ENCODE measurements at regions not wholly inside any gene's neighbourhood (a gene's known extent, or its start where the extent isn't known, plus 50 kb on each side); places are given as distances from the start of the nearest gene placed in this dataset.
"Not testable (repeated sequence)": the region's sequence is repeated elsewhere in the genome, so short reads cannot be mapped to it uniquely, and the experiment has no call there.

DNA sequence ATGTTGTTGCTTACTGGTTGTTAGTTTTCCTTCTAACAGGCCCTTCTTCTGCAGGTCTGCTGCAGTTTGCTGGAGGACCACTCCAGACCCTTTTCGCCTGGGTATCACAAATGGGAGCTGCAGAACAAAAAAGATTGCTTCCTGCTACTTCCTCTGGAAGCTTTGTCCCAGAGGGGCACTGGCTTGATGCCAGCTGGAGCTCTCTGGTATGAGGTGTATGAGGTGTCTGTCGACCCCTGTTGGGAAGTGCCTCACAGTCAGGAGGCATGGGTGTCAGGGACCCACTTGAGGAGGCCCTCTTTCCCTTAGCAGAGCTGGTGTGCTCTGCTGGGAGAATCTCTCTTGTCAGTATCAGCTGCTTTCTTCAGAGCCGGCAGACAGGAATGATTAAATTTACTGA is 127.4 kb upstream of the EDA2R start:
- WGBS, 2 donors = 42 to 51% methylated on average over 2 to 3 of the region's 3 CpGs
- Histone ChIP-seq H3K27ac (no peak overlapping the region), H3K27me3 (no peaks in the 10 kb centered on the region), H3K36me3 (replicated peaks in 1 of 2; ENCODE audit: insufficient read depth in 1 of 2, low read depth in 2 of 2) (no peaks in the 10 kb centered on the region), H3K9me3 (no peaks in the 10 kb centered on the region), H3K4me1 (no peaks in the 10 kb centered on the region), H3K4me3 (no peak overlapping the region)
- intact Hi-C loops (cut with DNase I) = no loop called here
- no peak for DNase-seq
- TF ChIP-seq, protein P1, sequence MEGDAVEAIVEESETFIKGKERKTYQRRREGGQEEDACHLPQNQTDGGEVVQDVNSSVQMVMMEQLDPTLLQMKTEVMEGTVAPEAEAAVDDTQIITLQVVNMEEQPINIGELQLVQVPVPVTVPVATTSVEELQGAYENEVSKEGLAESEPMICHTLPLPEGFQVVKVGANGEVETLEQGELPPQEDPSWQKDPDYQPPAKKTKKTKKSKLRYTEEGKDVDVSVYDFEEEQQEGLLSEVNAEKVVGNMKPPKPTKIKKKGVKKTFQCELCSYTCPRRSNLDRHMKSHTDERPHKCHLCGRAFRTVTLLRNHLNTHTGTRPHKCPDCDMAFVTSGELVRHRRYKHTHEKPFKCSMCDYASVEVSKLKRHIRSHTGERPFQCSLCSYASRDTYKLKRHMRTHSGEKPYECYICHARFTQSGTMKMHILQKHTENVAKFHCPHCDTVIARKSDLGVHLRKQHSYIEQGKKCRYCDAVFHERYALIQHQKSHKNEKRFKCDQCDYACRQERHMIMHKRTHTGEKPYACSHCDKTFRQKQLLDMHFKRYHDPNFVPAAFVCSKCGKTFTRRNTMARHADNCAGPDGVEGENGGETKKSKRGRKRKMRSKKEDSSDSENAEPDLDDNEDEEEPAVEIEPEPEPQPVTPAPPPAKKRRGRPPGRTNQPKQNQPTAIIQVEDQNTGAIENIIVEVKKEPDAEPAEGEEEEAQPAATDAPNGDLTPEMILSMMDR (IDR thresholded peaks at IDR 0.05) = no peak
- TF ChIP-seq POLR2A (IDR thresholded peaks at IDR 0.05) = no peak
- ATAC-seq = no peak

DNA sequence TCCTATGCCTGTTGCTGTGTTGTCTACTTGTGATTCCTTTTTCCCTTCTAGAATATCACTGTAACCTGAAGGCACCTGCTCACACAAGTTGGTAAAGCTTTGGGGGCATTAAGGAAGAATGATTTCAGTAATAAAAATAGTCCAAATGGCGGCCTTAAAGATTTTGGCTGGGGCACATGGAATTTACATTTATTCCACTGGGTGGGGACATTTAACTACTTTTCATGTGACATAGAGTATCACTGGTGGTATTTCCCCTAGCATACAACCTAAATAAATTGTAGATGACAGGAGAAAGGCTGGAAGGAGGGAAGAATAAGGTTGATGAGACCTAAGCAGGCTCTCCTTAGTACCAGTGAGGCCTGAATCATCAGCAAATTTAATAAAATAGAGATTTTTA is 121.8 kb upstream of the EDA2R start:
- 59 to 64% methylated on average over 1 of the region's 1 CpG for WGBS, 2 donors
- no peak for DNase-seq
- Histone ChIP-seq H3K36me3 (replicated peaks in 1 of 2; ENCODE audit: insufficient read depth in 1 of 2, low read depth in 2 of 2) (no peaks in the 10 kb centered on the region), H3K4me1 (no peaks in the 10 kb centered on the region), H3K9me3 (no peaks in the 10 kb centered on the region), H3K27ac (no peak overlapping the region), H3K4me3 (no peak overlapping the region), H3K27me3 (no peaks in the 10 kb centered on the region)
- TF ChIP-seq, protein P1 (IDR thresholded peaks at IDR 0.05) = no peak
- TF ChIP-seq POLR2A (IDR thresholded peaks at IDR 0.05) = no peak
- intact Hi-C loops (cut with DNase I) = no loop called here
- no peak for ATAC-seq

GRCh38 chrX:66756717-66757116 is 117.8 kb upstream of the EDA2R start:
- TF ChIP-seq POLR2A (IDR thresholded peaks at IDR 0.05) = no peak
- TF ChIP-seq, protein P1 (IDR thresholded peaks at IDR 0.05) = no peak
- Histone ChIP-seq H3K4me1 (no peaks in the 10 kb centered on the region), H3K4me3 (no peak overlapping the region), H3K27ac (no peak overlapping the region), H3K36me3 (replicated peaks in 1 of 2; ENCODE audit: insufficient read depth in 1 of 2, low read depth in 2 of 2) (no peaks in the 10 kb centered on the region), H3K27me3 (no peaks in the 10 kb centered on the region), H3K9me3 (no peaks in the 10 kb centered on the region)
- ATAC-seq (no peak), DNase-seq (no peak)
- intact Hi-C loops (cut with DNase I) = no loop called here
- WGBS, 2 donors = 11 to 30% methylated on average over 1 of the region's 1 CpG

DNA sequence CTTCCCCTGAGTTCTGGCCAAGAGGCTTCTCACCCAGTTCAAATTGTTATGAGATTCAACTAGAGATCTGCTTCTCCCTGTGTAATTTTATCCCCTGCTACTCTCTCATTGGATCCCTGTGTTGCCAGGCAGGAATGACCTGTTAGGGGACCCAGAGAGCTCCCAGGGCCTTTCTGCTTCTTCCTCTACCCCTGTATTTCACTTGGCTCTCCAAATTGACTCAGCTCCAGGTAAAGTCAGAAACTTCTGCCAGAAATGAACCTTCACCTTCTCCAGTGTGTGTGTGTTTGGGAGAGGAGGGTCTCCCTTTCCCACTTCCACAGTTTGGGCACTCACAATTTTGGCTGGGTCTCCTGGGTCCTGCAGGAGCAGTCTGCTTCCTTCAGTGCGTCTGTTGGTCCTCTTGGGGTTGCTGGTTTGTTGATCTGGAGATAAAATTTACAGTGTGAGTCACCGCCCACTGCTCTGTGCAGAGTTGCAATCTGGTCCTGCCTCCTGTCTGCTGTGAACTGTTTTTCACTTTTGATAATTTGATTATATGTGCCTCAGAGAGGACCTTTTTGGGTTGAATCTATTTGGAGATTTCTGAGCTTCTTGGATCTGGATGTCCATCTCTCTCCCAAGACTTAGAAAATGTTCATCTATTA is 112.4 kb upstream of the EDA2R start:
- intact Hi-C loops (cut with DNase I) = no loop called here
- H3K27me3 ChIP-seq = no peaks in the 10 kb centered on the region
- H3K9me3 ChIP-seq = no peaks in the 10 kb centered on the region
- no peaks in the 10 kb centered on the region for H3K36me3 ChIP-seq (replicated peaks in 1 of 2; ENCODE audit: insufficient read depth in 1 of 2, low read depth in 2 of 2)
- no peaks in the 10 kb centered on the region for H3K4me1 ChIP-seq
- ATAC-seq = no peak
- H3K27ac ChIP-seq = no peak overlapping the region
- TF ChIP-seq, protein P1 (IDR thresholded peaks at IDR 0.05) = no peak
- TF ChIP-seq POLR2A (IDR thresholded peaks at IDR 0.05) = no peak
- DNase-seq = no peak
- WGBS, 2 donors = 45 to 63% methylated on average over 1 to 2 of the region's 2 CpGs
- no peak overlapping the region for H3K4me3 ChIP-seq

- H3K36me3 ChIP-seq (replicated peaks in 1 of 2; ENCODE audit: insufficient read depth in 1 of 2, low read depth in 2 of 2); H3K4me3 ChIP-seq; H3K27ac ChIP-seq; H3K9me3 ChIP-seq; H3K27me3 ChIP-seq; DNase-seq; H3K4me1 ChIP-seq; ATAC-seq; intact Hi-C loops (cut with DNase I): not testable (repeated sequence)
- WGBS, 2 donors = 33 to 53% methylated on average over 1 of the region's 1 CpG
Observed at GRCh38 chrX:66744519-66744918, 105.6 kb upstream of the EDA2R start.

Measured in body of pancreas (tissue), 4 donors.